AG09319 (cell line): ENCODE measurements at regions not wholly inside any gene's neighbourhood (a gene's known extent, or its start where the extent isn't known, plus 50 kb on each side); places are given as distances from the start of the nearest gene placed in this dataset.

Experiments
- DNase-seq: peaks from one replicate; pipeline ENCODE4 v3.0.0-alpha.2; 2010; ENCODE audit warnings: low read depth; ENCODE audit errors: extremely low read depth
- TF ChIP-seq, protein P1 (sequence below): IDR thresholded peaks from 2 replicates; pipeline ENCODE4 v1.5.1; 2011; ENCODE audit warnings: low read depth, mild to moderate bottlenecking, inconsistent platforms, low read length, moderate library complexity

DNA sequence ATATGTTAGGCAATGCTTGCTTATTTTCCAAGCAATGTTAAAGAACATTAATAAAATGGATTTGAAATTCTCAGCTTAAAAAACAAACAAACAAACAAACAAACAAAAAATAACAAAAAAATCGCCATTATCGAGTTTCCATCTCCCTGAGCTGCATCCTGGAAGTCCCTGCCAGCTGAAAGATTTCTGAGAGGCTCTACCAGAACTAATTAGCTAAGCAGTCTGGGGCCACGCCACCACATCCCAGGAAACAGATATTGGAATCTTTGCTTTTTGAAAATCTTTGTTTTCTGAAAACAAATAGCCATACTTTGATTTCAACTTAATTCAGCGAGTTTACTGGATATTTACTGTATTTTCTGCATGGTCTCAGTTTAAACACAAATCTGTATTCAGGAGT lies 143.6 kb downstream of the LSMEM1 start:
- DNase-seq = no peak
- TF ChIP-seq, protein P1, sequence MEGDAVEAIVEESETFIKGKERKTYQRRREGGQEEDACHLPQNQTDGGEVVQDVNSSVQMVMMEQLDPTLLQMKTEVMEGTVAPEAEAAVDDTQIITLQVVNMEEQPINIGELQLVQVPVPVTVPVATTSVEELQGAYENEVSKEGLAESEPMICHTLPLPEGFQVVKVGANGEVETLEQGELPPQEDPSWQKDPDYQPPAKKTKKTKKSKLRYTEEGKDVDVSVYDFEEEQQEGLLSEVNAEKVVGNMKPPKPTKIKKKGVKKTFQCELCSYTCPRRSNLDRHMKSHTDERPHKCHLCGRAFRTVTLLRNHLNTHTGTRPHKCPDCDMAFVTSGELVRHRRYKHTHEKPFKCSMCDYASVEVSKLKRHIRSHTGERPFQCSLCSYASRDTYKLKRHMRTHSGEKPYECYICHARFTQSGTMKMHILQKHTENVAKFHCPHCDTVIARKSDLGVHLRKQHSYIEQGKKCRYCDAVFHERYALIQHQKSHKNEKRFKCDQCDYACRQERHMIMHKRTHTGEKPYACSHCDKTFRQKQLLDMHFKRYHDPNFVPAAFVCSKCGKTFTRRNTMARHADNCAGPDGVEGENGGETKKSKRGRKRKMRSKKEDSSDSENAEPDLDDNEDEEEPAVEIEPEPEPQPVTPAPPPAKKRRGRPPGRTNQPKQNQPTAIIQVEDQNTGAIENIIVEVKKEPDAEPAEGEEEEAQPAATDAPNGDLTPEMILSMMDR = no peak

DNA sequence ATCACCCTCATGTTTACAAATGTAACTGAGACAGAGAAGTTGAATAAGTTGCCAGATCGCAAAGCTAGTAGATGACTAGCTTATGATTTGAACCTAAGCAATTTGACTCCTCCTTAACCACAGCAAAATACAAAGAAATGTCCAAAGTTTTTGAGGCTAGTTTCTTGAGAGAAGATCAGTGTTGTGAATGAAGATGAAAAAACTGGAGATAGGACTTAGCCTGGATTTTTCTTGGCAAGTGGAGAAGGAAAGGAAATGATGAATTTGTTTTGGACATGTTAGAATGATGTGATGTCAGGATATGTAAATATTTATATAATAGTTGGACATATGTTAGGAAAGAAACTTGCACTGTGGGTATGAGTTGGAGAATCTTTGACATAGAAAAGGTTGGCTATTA lies 149.8 kb downstream of the LSMEM1 start:
- no peak for DNase-seq
- TF ChIP-seq, protein P1 = no peak

DNA sequence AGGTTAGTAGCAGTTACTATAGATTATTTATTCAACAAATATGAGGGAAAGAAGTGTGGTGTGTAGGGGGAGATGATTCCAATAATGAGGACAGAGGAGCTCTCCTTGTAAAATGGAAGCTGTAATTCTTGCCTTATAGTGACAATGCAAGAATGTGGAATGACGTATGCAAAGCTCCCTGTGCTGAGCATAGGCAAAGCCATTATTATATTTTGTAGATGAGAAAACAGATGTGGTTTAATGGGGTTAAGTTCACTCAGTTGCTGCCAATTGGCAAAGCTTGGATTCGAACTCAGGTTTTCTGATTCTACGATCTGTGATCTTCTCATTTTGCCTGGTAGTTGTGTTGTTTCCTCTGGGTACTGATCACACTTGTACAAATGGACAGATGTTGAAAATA lies 153.3 kb downstream of the LSMEM1 start:
- DNase-seq = no peak
- TF ChIP-seq, protein P1 = no peak

DNA sequence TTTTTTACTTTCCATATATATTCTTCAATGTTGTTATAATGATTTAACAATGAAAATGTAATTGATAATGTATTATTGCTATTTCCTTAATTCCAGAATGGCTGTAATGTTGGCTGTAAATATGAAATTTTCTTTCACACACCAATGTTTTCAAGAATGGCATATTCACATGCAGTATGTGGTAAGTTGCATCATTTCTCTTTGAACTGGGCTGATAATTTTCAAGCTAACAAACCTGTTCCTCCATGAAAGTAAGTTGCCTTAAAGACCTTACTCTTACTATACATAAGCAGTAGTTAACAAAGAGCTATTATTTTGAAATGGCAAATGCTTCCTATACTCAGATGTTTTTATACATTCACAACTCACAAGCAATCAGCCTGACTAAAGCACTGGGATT lies 154.5 kb downstream of the TMEM168 start:
- TF ChIP-seq, protein P1 = no peak

DNA sequence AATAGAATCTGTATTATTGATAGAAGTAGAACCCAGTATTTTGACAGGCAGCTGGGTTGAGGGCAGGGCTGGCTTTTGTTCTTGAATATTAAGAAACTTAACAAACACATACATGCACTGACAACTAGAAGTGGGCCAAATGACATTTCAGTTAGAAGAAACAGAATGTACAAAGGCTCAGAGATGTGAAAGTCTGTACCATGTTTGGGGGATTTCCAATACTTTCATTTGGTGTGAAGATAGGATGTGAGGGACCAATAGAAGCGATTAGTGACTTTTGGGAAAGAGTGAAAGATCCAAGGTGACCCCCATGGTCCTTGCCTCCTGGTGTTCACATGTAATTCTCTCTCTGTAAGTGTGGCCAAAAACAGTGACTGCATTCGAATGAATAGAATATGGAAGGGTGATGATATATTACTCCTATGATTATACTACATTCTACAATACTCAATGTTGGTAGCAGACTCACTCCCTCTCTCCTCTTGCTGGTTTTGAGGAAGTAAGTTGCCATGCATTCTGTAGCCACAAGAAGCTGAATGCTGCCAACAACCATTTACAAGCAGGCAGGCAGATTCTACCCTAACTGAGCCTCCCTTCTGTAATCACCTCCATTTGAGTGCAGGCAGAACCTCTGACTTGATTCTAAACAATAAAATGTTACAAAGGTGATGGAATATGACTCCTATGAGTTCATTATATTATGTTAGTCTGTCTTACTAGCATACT lies 151.4 kb downstream of the TMEM168 start:
- TF ChIP-seq, protein P1 = no peak
- no peak for DNase-seq

More for the DNA sequence above, 154.5 kb downstream of the TMEM168 start:
- DNase-seq = no peak

DNA sequence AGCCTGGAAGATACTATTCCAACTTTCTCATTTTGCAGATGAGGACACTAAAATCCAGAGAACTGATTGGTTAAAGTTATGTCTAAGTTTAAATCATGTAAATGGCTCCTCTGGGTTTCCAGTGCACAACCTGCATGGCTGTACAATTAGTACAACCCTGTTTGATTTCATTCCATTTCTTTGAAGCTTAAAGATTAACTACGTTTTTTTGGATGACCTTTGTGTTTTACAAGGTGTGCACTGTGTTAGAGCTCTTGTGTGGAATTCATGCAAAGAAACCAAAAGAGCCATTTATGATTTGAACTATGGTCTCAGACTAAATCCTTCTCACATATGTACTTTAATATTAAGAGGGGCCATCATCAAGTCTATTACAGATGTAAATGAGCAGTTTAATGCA lies 149.5 kb downstream of the TMEM168 start:
- TF ChIP-seq, protein P1 = no peak
- no peak for DNase-seq

DNA sequence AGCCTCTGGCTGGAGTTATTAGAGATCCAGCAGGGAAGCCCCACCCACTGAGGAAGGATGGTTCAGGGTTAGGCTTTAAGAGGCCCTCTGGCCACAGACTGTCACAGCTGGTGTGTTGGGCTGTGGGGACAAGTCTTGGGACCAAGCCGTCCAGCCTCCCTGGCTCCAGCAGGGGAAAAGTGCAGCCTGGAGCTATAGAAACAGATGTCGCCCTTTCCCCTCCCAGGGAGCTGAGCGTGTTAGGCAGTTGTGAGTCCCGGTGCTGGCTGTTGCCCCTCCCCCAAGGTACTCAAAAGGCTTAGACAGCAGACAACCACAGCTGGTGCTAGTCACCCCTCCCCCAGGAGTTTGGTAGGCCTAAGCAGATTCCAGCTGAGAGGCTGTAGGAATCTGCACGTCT lies 143.4 kb downstream of the TMEM168 start:
- TF ChIP-seq, protein P1 = no peak

More for the DNA sequence above, 143.4 kb downstream of the TMEM168 start:
- DNase-seq = no peak
